H1 (cell line): ENCODE measurements at regions not wholly inside any gene's neighbourhood (a gene's known extent, or its start where the extent isn't known, plus 50 kb on each side); places are given as distances from the start of the nearest gene placed in this dataset.

ENCODE experiments used
- CTCF ChIA-PET: fragments of 300-600 bp; sonication (Branson Sonifier 250); formaldehyde crosslinking; loops from one replicate; lab custom pipeline; 2021; ENCODE audit not compliant: partially characterized antibody; lab: Charles Lee
- POLR2A ChIA-PET: fragments of 300-600 bp; sonication (Branson Sonifier 250); formaldehyde crosslinking; loops from one replicate; lab custom pipeline; 2021; ENCODE audit warnings: inconsistent platforms; ENCODE audit not compliant: partially characterized antibody; lab: Charles Lee
- DNase-seq, 2 experiments: peaks; one replicate each; pipeline versions ENCODE4 v3.0.0 to v3.0.0-alpha.2; 2010 to 2022; ENCODE audit warnings: low spot score in 2 of 2, low read depth in 1 of 2, mixed read lengths in 1 of 2
- FAIRE-seq: peaks from 2 replicates; lab custom pipeline; 2011; peaks lifted over from hg19 to GRCh38; lab: Jason Lieb, UNC
- H2AFZ ChIP-seq: 2 replicates; pipeline ENCODE4 v1.8.1; 2012; ENCODE audit warnings: low read length, inconsistent platforms
- H2AK5ac ChIP-seq: 2 replicates; pipeline ENCODE4 v1.6.1; 2013; ENCODE audit warnings: low read depth, low read length
- H2BK120ac ChIP-seq: replicated peaks from 2 replicates; pipeline ENCODE3; 2013; ENCODE audit warnings: low read depth, low read length, inconsistent platforms
- H2BK12ac ChIP-seq: 2 replicates; pipeline ENCODE4 v1.6.1; 2013; ENCODE audit warnings: low read depth, low read length
- H2BK15ac ChIP-seq: 2 replicates; pipeline ENCODE4 v1.6.1; 2013; ENCODE audit warnings: low read length
- H2BK20ac ChIP-seq: 2 replicates; pipeline ENCODE4 v1.6.1; 2013; ENCODE audit warnings: low read length
- H2BK5ac ChIP-seq: 2 replicates; pipeline ENCODE4 v1.6.1; 2013; ENCODE audit warnings: low read depth, low read length
- H3K14ac ChIP-seq: 2 replicates; pipeline ENCODE4 v1.6.1; 2013; ENCODE audit warnings: inconsistent platforms; ENCODE audit not compliant: insufficient read length
- H3K18ac ChIP-seq: 2 replicates; pipeline ENCODE4 v1.6.1; 2013; ENCODE audit warnings: low read length; ENCODE audit errors: extremely low read depth
- H3K23ac ChIP-seq: 2 replicates; pipeline ENCODE4 v1.6.1; 2013; ENCODE audit warnings: inconsistent platforms; ENCODE audit not compliant: insufficient read length
- H3K23me2 ChIP-seq: 2 replicates; pipeline ENCODE4 v1.6.1; 2013; ENCODE audit warnings: low read depth, low read length
- H3K27ac ChIP-seq: 2 replicates; pipeline ENCODE4 v1.6.1; 2011; ENCODE audit warnings: low read depth, low read length, inconsistent platforms
- H3K27me3 ChIP-seq, 4 experiments: replicated peaks in 1 of 4; 1 replicate in 1 of 4; 2 replicates in 3 of 4; pipeline versions ENCODE4 v1.6.1 to v1.8.1; 2011 to 2013; ENCODE audit warnings: low read length in 3 of 4, mild to moderate bottlenecking in 3 of 4, inconsistent platforms in 2 of 4, mixed read lengths in 2 of 4, moderate library complexity in 1 of 4; ENCODE audit not compliant: control insufficient read depth in 3 of 4, insufficient read depth in 3 of 4; ENCODE audit errors: extremely low read depth in 1 of 4
- H3K36me3 ChIP-seq, 4 experiments: 2 replicates each; pipeline versions ENCODE4 v1.6.1 to v1.8.1; 2011 to 2013; ENCODE audit warnings: mild to moderate bottlenecking in 4 of 4, low read length in 3 of 4, moderate library complexity in 2 of 4, control low read depth in 1 of 4, inconsistent platforms in 1 of 4; ENCODE audit not compliant: insufficient read depth in 4 of 4, control insufficient read depth in 2 of 4
- H3K4ac ChIP-seq: replicated peaks from 2 replicates; pipeline ENCODE3; 2013; ENCODE audit warnings: low read length, low read depth, mixed read lengths, inconsistent platforms; ENCODE audit not compliant: insufficient read length
- H3K4me1 ChIP-seq, 4 experiments: replicated peaks in 1 of 4; 1 replicate in 1 of 4; 2 replicates in 3 of 4; pipeline versions ENCODE4 v1.6.1 to v1.8.1; 2011 to 2013; ENCODE audit warnings: low read length in 3 of 4, inconsistent platforms in 2 of 4, mixed read lengths in 1 of 4; ENCODE audit not compliant: insufficient read depth in 4 of 4, control insufficient read depth in 3 of 4
- H3K4me2 ChIP-seq, 2 experiments: 2 replicates each; pipeline versions ENCODE4 v1.6.1 to v1.8.1; 2011 to 2013; ENCODE audit warnings: low read depth in 2 of 2, low read length in 2 of 2, control low read depth in 1 of 2, inconsistent platforms in 1 of 2, mild to moderate bottlenecking in 1 of 2; ENCODE audit not compliant: insufficient read depth in 1 of 2
- H3K4me3 ChIP-seq, 4 experiments: fragments of 200-600, 300-600 bp in 1 of 4; sonication (generic), shearing (Covaris generic), sonication (Bioruptor Twin) in 1 of 4; 2 replicates each; pipeline versions ENCODE4 v1.5.1 to v1.8.1; 2011 to 2016; ENCODE audit warnings: low read length in 4 of 4, low read depth in 3 of 4, control low read depth in 2 of 4, inconsistent platforms in 2 of 4, mild to moderate bottlenecking in 2 of 4, mixed read lengths in 1 of 4, moderate library complexity in 1 of 4; ENCODE audit not compliant: insufficient read depth in 2 of 4; ENCODE audit errors: extremely low read depth in 1 of 4
- H3K56ac ChIP-seq: replicated peaks from 2 replicates; pipeline ENCODE3; 2013; ENCODE audit warnings: low read depth, mild to moderate bottlenecking, mixed read lengths, low read length, inconsistent platforms; ENCODE audit not compliant: insufficient read length
- H3K79me1 ChIP-seq: 2 replicates; pipeline ENCODE4 v1.6.1; 2013; ENCODE audit warnings: low read depth, low read length, control low read depth
- H3K79me2 ChIP-seq, 2 experiments: 2 replicates each; pipeline versions ENCODE4 v1.6.1 to v1.8.1; 2012 to 2013; ENCODE audit warnings: low read length in 2 of 2, mild to moderate bottlenecking in 2 of 2, inconsistent platforms in 1 of 2; ENCODE audit not compliant: insufficient read depth in 2 of 2, control insufficient read depth in 1 of 2
- H3K9ac ChIP-seq, 4 experiments: replicated peaks in 1 of 4; 1 replicate in 1 of 4; 2 replicates in 3 of 4; pipeline versions ENCODE4 v1.6.1 to v1.8.1; 2011 to 2013; ENCODE audit warnings: low read depth in 3 of 4, low read length in 3 of 4, control low read depth in 2 of 4, mild to moderate bottlenecking in 2 of 4, moderate library complexity in 2 of 4, inconsistent platforms in 1 of 4; ENCODE audit errors: extremely low read depth in 1 of 4
- H3K9me3 ChIP-seq, 2 experiments: 2 replicates each; pipeline versions ENCODE4 v1.6.1 to v1.8.1; 2012 to 2013; ENCODE audit warnings: mild to moderate bottlenecking in 2 of 2, moderate library complexity in 2 of 2, control low read depth in 1 of 2, inconsistent platforms in 1 of 2, low read depth in 1 of 2, low read length in 1 of 2, mixed read lengths in 1 of 2; ENCODE audit not compliant: insufficient read depth in 2 of 2
- H4K20me1 ChIP-seq, 2 experiments: replicated peaks in 1 of 2; 2 replicates each; pipeline versions ENCODE3 to v1.8.1; 2011 to 2013; ENCODE audit warnings: inconsistent platforms in 2 of 2, low read length in 2 of 2, mild to moderate bottlenecking in 1 of 2; ENCODE audit not compliant: insufficient read depth in 2 of 2, control insufficient read depth in 1 of 2
- H4K5ac ChIP-seq: 2 replicates; pipeline ENCODE4 v1.6.1; 2013; ENCODE audit warnings: low read length, low read depth, mixed read lengths, inconsistent platforms; ENCODE audit not compliant: insufficient read length
- H4K8ac ChIP-seq: 2 replicates; pipeline ENCODE4 v1.8.0; 2013; ENCODE audit warnings: mild to moderate bottlenecking, moderate library complexity, low read length, inconsistent platforms; ENCODE audit not compliant: insufficient read depth; ENCODE audit errors: extremely low read depth
- H4K91ac ChIP-seq: replicated peaks from 2 replicates; pipeline ENCODE3; 2013; ENCODE audit warnings: low read length, mixed read lengths, inconsistent platforms; ENCODE audit not compliant: insufficient read length
- EGR1 ChIP-seq: IDR thresholded peaks from 2 replicates; pipeline ENCODE4 v1.6.1; 2011; ENCODE audit warnings: low read depth, low read length, borderline replicate concordance
- JUN ChIP-seq: IDR thresholded peaks from 2 replicates; pipeline ENCODE4 v1.6.1; 2011; ENCODE audit warnings: low read depth, mild to moderate bottlenecking, improper control_type of control experiment, low read length
- SIN3A ChIP-seq, 2 experiments: IDR thresholded peaks in 1 of 2; conservative IDR thresholded peaks in 1 of 2; 2 replicates each; pipeline ENCODE4 v1.6.1; 2011 to 2012; ENCODE audit warnings: low read length in 2 of 2, improper control_type of control experiment in 1 of 2, low read depth in 1 of 2, mild to moderate bottlenecking in 1 of 2
- WGBS, 2 experiments: shearing (Covaris generic) in 1 of 2; methylation state at CpG; one replicate each; pipeline versions ENCODE4 v1.1.6 to v1.1.7; 2013 to 2015; ENCODE audit warnings: low lambda C conversion rate in 2 of 2, mixed read lengths in 2 of 2, inconsistent platforms in 1 of 2, low coverage in 1 of 2, missing lambda C conversion rate in 1 of 2; ENCODE audit not compliant: insufficient replicate concordance in 2 of 2, insufficient coverage in 1 of 2, insufficient read length in 1 of 2; ENCODE audit errors: extremely low coverage in 1 of 2, missing lambda C conversion rate in 1 of 2; 5-methylcytosine and 5-hydroxymethylcytosine counted together
- TF ChIP-seq, protein P1 (sequence below), 3 experiments: IDR thresholded peaks; 1 replicate in 2 of 3; 2 replicates in 1 of 3; pipeline versions ENCODE4 v1.5.1 to v1.6.1; 2011; ENCODE audit warnings: low read length in 3 of 3, mild to moderate bottlenecking in 3 of 3, inconsistent platforms in 2 of 3, low read depth in 1 of 3, moderate library complexity in 1 of 3; ENCODE audit not compliant: insufficient read depth in 1 of 3; ENCODE audit errors: control extremely low read depth in 1 of 3

DNA sequence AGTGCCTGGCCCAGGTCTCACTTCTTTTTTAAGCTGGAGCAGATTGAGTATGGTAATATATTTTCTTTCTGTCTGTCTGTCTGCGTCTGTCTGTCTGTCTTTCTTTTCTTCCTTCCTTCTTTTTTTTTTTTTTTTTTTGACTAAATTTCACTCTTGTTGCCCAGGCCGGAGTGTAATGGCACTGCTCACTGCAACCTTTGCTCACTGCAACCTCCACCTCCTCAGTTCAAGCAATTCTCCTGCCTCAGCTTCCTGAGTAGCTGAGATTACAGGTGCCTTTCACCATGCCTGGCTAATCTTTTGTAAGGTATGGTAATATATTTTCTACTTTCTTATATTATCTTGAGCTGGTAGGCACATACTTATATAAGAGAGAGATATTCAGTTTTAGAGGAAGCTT is 196.3 kb upstream of the MARCKS start:
- Histone ChIP-seq H4K5ac (no peak overlapping the region), H3K4me1 (no peaks in the 10 kb centered on the region), H3K23ac (no peak overlapping the region), H4K8ac (no peak overlapping the region), H3K23me2 (no peaks in the 10 kb centered on the region; the same call in 1 of the 2 replicates), H4K91ac (no peak overlapping the region), H3K56ac (no peak overlapping the region), H3K79me2 (no peaks in the 10 kb centered on the region), H3K27me3 (no peaks in the 10 kb centered on the region), H3K36me3 (no peaks in the 10 kb centered on the region), H2BK15ac (no peak overlapping the region), H3K14ac (no peak overlapping the region), H2BK120ac (no peak overlapping the region), H2AK5ac (no peak overlapping the region), H3K9me3 (no peaks in the 10 kb centered on the region), H2BK12ac (no peak overlapping the region), H2BK5ac (no peak overlapping the region), H2AFZ (no peak overlapping the region), H4K20me1 (no peaks in the 10 kb centered on the region), H3K18ac (no peak overlapping the region), H3K4ac (no peak overlapping the region), H3K79me1 (no peaks in the 10 kb centered on the region), H3K9ac (no peak overlapping the region), H2BK20ac (no peak overlapping the region), H3K27ac (no peak overlapping the region), H3K4me2 (no peak overlapping the region), H3K4me3 (no peak overlapping the region)
- ChIA-PET CTCF (interaction anchor here (0.6 to 1.0 kb wide), 2 partner anchors 9 to 82 kb away, joined by 3 read pairs; no protein-coding TSS in a partner anchor), POLR2A (no interaction called here)
- FAIRE-seq (no peak), DNase-seq (no peak)
- 86% methylated on average over 1 of the region's 2 CpGs; no CpG with 5 or more reads in 1 of the 2 experiments for WGBS, 2 experiments
- TF ChIP-seq EGR1 = no peak
- TF ChIP-seq, protein P1, sequence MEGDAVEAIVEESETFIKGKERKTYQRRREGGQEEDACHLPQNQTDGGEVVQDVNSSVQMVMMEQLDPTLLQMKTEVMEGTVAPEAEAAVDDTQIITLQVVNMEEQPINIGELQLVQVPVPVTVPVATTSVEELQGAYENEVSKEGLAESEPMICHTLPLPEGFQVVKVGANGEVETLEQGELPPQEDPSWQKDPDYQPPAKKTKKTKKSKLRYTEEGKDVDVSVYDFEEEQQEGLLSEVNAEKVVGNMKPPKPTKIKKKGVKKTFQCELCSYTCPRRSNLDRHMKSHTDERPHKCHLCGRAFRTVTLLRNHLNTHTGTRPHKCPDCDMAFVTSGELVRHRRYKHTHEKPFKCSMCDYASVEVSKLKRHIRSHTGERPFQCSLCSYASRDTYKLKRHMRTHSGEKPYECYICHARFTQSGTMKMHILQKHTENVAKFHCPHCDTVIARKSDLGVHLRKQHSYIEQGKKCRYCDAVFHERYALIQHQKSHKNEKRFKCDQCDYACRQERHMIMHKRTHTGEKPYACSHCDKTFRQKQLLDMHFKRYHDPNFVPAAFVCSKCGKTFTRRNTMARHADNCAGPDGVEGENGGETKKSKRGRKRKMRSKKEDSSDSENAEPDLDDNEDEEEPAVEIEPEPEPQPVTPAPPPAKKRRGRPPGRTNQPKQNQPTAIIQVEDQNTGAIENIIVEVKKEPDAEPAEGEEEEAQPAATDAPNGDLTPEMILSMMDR (IDR thresholded peaks at IDR 0.05; ENCODE audit: control extremely low read depth in 1 of 3, insufficient read depth in 1 of 3, low read depth in 1 of 3, low read length in 3 of 3) = no peak
- no peak for TF ChIP-seq JUN
- no peak for TF ChIP-seq SIN3A (conservative IDR thresholded peaks at IDR 0.05 in 1 of 2, IDR thresholded peaks at IDR 0.05 in 1 of 2; ENCODE audit: low read depth in 1 of 2, low read length in 2 of 2)
